ENCODE measurements at regions not wholly inside any gene's neighbourhood (a gene's known extent, or its start where the extent isn't known, plus 50 kb on each side); places are given as distances from the start of the nearest gene placed in this dataset.
A peak's percentile ranks its signal among the peaks of the same experiment; 100 is the strongest.

GRCh38 chr5:63351164-63351563 is 611.1 kb downstream of the HTR1A start:
- DNase-seq = no peak

- DNase-seq = no peak
Observed at GRCh38 chr5:63346451-63346850, 615.8 kb downstream of the HTR1A start.

- no peak for DNase-seq
Observed at GRCh38 chr5:63341442-63341841, 620.8 kb downstream of the HTR1A start.

GRCh38 chr5:63323926-63324325 is 638.3 kb downstream of the HTR1A start:
- no peak for DNase-seq

- DNase-seq = no peak
Observed at GRCh38 chr5:63314551-63314950, 647.7 kb downstream of the HTR1A start.

- DNase-seq = no peak
Observed at GRCh38 chr5:63310644-63311043, 651.6 kb downstream of the HTR1A start.

- no peak for DNase-seq
Observed at GRCh38 chr5:63306909-63307308, 655.3 kb downstream of the HTR1A start.

GRCh38 chr5:63293317-63293716 is 668.9 kb downstream of the HTR1A start:
- DNase-seq = no peak

- DNase-seq = no peak
Observed at GRCh38 chr5:63286724-63287123, 675.5 kb downstream of the HTR1A start.

GRCh38 chr5:63263411-63263810 is 684.8 kb downstream of the LRRC70 start:
- no peak for DNase-seq

GRCh38 chr5:63262185-63262981 is 683.8 kb downstream of the LRRC70 start:
- no peak for DNase-seq

GRCh38 chr5:63261695-63262094 is 683.1 kb downstream of the LRRC70 start:
- no peak for DNase-seq

- DNase-seq = no peak
Observed at GRCh38 chr5:63255594-63255993, 677.0 kb downstream of the LRRC70 start.

- DNase-seq = no peak
Observed at GRCh38 chr5:63250939-63251338, 672.3 kb downstream of the LRRC70 start.

- no peak for DNase-seq
Observed at GRCh38 chr5:63249960-63250359, 671.3 kb downstream of the LRRC70 start.

- DNase-seq = no peak
Observed at GRCh38 chr5:63247651-63248050, 669.0 kb downstream of the LRRC70 start.

- DNase-seq = no peak
Observed at GRCh38 chr5:63245271-63245670, 666.7 kb downstream of the LRRC70 start.

GRCh38 chr5:63240063-63240755 is 661.6 kb downstream of the LRRC70 start:
- DNase-seq = no peak

- DNase-seq = no peak
Observed at GRCh38 chr5:63233911-63234310, 655.3 kb downstream of the LRRC70 start.

- peak in 3 of 56 donors; percentile 4 to 21 (median 9) for DNase-seq
Observed at GRCh38 chr5:63233361-63233760, 654.7 kb downstream of the LRRC70 start.

- no peak for DNase-seq
Observed at GRCh38 chr5:63230754-63231153, 652.1 kb downstream of the LRRC70 start.

GRCh38 chr5:63228154-63228553 is 649.5 kb downstream of the LRRC70 start:
- DNase-seq = no peak

- DNase-seq = no peak
Observed at GRCh38 chr5:63220244-63220643, 641.6 kb downstream of the LRRC70 start.

Data from nucleus accumbens (tissue), 56 donors.